ENCODE measurements at regions not wholly inside any gene's neighbourhood (a gene's known extent, or its start where the extent isn't known, plus 50 kb on each side); places are given as distances from the start of the nearest gene placed in this dataset.

DNA sequence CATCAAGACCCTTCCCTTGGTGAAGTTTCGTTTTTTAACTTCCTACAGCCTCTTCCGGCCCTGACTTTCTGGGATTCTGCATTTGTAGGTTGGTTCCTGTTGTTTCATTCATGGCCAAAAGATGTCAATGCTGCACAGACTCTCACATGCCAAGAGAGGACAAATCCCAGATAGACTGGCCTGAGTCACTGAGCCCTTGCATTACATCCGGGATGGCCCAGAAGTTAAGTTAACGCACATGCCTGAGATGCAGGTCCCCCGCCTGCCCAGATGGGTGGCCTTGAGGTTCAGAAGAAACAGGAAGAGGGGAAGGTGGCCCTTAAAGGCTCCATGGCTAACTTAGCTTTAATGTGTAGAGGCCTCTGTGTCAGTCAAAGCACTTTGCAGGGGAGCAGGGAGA is 51.6 kb upstream of the SRGAP3 start:
- no peak for DNase-seq

DNA sequence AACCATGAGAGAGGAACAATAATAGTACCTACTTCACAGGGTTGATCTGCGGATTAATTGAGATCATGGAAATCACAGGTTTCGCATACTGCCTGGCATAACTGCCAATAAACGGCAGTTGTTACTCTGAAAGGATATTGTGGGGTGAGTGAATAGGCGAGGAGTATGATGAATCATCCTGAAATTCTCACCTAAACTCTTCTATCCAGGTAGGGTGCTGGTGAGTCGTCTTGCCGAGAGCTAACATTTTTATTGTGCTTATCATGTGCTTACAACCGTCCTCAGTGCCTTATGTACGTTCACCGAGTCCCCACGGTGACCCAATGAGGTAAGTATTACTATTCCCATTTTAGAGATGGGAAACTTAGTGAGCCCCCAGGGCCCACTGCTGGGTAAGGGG is 52.4 kb upstream of the SRGAP3 start:
- no peak for DNase-seq

DNA sequence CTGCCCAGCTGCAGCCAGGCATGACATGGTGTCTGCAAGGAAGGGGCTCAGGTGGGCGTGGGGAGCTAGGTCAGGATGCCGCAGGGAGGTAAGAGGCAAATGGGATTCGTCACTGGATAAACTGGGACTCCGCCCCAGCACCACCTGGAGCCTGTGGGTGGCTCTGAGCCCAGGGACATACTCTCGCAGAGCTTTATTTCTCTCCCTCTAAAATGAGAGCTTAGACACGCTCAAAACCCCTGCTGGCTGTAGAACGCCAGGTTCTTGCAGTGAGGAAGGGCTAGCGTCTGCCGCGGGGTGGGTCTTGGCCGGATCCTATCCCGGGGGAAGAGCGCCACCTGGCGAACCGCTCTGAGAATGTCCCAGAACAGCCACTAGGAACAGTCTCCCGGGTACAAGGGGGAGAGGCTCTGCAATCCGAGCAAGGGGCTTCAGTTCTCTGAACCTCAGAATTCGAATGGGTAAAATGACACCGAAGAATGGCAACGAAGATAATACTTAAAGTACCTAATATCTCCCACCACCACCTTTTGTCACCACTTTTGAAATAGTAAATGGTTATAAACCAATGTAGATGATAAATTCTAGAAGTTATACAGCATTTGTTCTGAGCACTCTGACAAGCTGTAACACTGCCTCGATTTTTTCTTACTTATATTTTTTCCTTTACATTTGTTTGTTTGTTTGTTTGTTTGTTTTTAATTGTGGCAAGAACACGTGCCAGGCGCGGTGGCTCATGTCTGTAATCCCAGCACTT is 53.2 kb upstream of the SRGAP3 start:
- peak; percentile 40 for DNase-seq

DNA sequence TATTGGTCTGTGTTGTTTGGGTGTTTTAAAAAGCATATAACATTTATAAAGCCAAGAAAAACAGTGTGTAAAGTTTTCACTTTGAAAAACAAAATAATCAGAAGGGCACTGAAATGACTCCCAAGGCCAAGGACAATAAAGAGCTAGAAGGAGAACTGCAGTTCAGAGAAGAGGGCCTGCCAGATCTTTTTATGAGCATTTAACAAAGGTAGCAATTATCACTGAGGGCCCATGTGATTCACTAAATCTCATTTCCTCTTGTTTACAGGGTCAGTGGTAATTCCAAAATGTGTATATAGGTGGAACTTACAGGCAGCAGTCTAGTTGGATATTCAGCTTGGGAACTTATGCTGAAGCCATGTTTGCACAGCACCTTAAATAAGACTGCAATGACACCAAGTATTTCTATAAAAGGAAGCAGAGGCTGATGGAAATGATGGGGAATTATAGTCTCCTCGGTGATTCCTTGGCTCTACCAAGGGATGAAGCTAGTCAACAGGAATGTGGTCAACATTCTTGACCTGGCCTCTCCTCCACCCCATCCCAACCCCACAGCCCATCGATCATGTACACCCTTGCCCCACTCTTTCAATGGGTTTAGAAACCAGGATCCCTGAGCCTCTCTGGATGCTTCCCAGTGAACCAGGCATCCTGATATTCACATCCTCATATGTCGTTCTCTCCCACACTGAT is 54.4 kb upstream of the THUMPD3 start:
- peak; percentile 15 for DNase-seq

DNA sequence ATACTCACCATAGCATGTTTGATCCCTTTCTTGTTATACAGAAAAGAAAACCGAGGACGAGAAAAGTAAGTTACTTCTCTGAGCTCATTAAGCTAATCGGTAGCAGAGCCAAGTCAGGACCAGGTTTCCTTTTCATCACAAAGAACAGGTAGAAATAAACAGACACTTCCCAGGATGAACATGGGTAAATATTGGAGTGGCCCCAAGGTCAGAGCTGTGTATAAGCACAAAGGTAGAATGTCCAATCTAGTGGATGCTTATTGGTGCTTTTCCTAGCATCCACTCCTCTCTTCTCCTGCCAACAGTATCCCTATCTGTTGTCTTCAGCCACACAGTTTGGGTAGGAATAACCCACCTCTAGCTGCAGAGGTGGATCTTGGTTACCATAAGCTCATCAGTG is 52.8 kb upstream of the THUMPD3 start:
- no peak for DNase-seq

DNA sequence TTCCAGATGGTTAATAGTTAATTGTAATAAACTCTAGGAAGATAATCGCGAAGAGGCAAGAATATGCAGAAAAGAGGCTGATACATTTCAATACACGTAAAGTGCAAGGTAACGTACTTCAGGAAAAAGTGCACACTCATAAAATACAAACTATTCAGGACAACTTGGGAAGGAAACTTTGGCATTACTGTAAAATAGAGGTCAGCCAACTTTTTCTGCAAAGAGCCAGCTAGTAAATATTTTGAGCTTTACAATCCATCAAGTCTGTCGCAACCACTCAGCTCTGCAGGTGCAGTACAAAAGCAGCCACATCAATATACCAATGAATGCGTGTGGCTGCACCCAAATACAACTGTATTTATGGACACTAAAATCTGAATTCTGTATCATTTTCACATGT is 51.6 kb upstream of the THUMPD3 start:
- no peak for DNase-seq
